Glutamatergic neuron (in vitro differentiated cells): ENCODE measurements at regions not wholly inside any gene's neighbourhood (a gene's known extent, or its start where the extent isn't known, plus 50 kb on each side); places are given as distances from the start of the nearest gene placed in this dataset.

Experiments used
- DNase-seq: peaks from one replicate; pipeline ENCODE4 v3.0.0; 2022
- H3K27ac Mint-ChIP-seq: one replicate; pipeline ENCODE4 v1.8.0; 2020; ENCODE audit warnings: mild to moderate bottlenecking, mixed read lengths, inconsistent platforms; ENCODE audit not compliant: unreplicated experiment
- H3K27me3 Mint-ChIP-seq: one replicate; pipeline ENCODE4 v1.8.0; 2020; ENCODE audit warnings: mild to moderate bottlenecking, moderate library complexity, mixed read lengths, inconsistent platforms; ENCODE audit not compliant: unreplicated experiment
- H3K36me3 Mint-ChIP-seq: one replicate; pipeline ENCODE4 v1.8.0; 2020; ENCODE audit warnings: mild to moderate bottlenecking, mixed read lengths, inconsistent platforms; ENCODE audit not compliant: unreplicated experiment
- H3K4me1 Mint-ChIP-seq: one replicate; pipeline ENCODE4 v1.8.0; 2020; ENCODE audit warnings: mild to moderate bottlenecking, low read depth, mixed read lengths, inconsistent platforms; ENCODE audit not compliant: unreplicated experiment
- H3K4me3 Mint-ChIP-seq: one replicate; pipeline ENCODE4 v1.8.0; 2020; ENCODE audit warnings: mild to moderate bottlenecking, mixed read lengths, inconsistent platforms; ENCODE audit not compliant: unreplicated experiment
- H3K9me3 Mint-ChIP-seq: one replicate; pipeline ENCODE4 v1.8.0; 2020; ENCODE audit warnings: mild to moderate bottlenecking, moderate library complexity, mixed read lengths, inconsistent platforms; ENCODE audit not compliant: unreplicated experiment
- TF ChIP-seq, protein P1 (sequence below): fragments of 200-600 bp; sonication (generic); IDR thresholded peaks from one replicate; pipeline ENCODE4 v1.5.0; 2021; ENCODE audit not compliant: partially characterized antibody, unreplicated experiment

DNA sequence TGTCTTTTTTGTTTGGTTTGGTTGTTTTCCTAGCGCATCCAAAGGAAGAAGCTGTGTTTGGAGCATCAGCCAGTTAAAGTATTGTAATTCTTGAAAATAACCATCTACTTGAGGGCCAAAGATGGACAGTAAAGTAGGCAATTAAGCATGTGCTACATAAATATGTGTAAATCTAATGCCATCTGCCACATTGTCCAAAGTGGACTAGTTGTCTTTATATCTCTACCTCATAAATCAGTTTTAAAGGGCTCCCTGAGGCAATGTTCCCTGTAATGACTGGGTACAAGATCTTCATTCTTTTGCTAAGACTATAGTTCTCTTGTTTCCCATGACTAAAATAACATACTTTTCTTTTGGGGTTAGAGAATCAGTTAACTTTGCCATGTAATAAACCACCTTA is 460.0 kb upstream of the RARB start:
- Mint-ChIP-seq H3K9me3 (no peaks in the 10 kb centered on the region), H3K4me1 (peaks cover 3% of the 10 kb centered on the region), H3K4me3 (no peak overlapping the region), H3K27me3 (no peaks in the 10 kb centered on the region), H3K36me3 (no peaks in the 10 kb centered on the region), H3K27ac (no peak overlapping the region)
- TF ChIP-seq, protein P1, sequence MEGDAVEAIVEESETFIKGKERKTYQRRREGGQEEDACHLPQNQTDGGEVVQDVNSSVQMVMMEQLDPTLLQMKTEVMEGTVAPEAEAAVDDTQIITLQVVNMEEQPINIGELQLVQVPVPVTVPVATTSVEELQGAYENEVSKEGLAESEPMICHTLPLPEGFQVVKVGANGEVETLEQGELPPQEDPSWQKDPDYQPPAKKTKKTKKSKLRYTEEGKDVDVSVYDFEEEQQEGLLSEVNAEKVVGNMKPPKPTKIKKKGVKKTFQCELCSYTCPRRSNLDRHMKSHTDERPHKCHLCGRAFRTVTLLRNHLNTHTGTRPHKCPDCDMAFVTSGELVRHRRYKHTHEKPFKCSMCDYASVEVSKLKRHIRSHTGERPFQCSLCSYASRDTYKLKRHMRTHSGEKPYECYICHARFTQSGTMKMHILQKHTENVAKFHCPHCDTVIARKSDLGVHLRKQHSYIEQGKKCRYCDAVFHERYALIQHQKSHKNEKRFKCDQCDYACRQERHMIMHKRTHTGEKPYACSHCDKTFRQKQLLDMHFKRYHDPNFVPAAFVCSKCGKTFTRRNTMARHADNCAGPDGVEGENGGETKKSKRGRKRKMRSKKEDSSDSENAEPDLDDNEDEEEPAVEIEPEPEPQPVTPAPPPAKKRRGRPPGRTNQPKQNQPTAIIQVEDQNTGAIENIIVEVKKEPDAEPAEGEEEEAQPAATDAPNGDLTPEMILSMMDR: no peak
- DNase-seq: no peak

DNA sequence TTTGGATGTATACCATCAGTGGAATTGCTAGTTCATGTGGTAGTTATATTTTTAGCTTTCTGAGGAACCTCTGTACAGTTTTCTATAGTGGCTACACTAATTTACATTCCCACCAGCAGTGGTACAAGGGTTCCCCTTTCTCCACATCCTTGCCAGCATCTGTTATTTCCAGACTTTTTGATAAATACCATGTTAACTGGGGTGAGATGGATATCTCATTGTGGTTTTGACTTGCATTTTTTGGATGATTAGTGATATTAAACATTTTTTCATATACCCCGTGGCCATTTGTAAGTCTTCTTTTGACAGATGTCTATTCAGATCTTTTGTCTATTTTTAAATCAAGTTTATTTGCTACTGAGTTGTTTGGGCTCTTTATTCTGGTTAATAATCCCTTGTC is 455.6 kb upstream of the RARB start:
- H3K27ac Mint-ChIP-seq: no peak overlapping the region
- H3K36me3 Mint-ChIP-seq: no peaks in the 10 kb centered on the region
- H3K4me3 Mint-ChIP-seq: no peak overlapping the region
- no peaks in the 10 kb centered on the region for H3K4me1 Mint-ChIP-seq
- peaks cover 2% of the 10 kb centered on the region for H3K27me3 Mint-ChIP-seq
- DNase-seq: no peak
- no peaks in the 10 kb centered on the region for H3K9me3 Mint-ChIP-seq
- TF ChIP-seq, protein P1: no peak

DNA sequence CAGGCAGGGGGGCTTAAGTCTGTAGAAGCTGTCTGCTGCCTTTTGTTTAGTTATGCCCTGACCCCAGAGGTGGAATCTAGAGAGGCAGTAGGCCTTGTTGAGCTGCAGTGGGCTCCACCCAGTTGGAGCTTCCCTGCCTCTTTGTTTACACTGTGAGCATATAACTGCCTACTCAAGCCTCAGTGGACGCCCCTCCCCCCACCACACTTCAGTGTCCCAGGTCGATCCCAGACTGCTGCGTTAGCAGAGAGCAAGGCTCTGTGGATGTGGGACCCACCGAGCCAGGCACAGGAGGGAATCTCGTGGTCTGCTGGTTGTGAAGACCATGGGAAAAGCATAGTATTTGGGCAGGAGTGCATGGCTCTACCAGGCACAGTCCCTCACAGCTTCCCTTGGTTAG is 446.8 kb upstream of the RARB start:
- H3K36me3 Mint-ChIP-seq: no peaks in the 10 kb centered on the region
- H3K9me3 Mint-ChIP-seq: peaks cover 4% of the 10 kb centered on the region
- H3K4me3 Mint-ChIP-seq: no peak overlapping the region
- DNase-seq: no peak
- TF ChIP-seq, protein P1: no peak
- H3K27ac Mint-ChIP-seq: no peak overlapping the region
- H3K4me1 Mint-ChIP-seq: peaks cover 11% of the 10 kb centered on the region
- peaks cover 2% of the 10 kb centered on the region for H3K27me3 Mint-ChIP-seq

DNA sequence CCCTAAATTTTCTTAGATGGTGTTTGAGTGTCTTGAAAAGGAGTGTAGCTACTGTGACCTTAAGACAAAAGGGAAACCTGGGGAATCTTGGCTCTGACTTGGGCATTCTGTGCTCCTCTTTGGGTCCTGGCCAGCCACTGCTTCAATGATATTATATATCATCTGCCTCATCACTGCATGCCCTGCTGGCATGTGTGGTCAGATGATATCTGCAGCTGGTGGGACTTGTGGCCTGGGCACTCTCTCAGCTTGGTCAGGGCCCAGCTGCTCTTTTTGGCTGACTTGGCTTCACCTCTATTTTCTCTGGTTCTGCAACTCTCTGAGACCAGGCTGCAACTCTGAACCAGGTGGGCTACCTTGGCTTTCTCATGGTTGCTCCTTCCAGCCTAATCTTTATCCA is 446.1 kb upstream of the RARB start:
- H3K36me3 Mint-ChIP-seq: no peaks in the 10 kb centered on the region
- peaks cover 4% of the 10 kb centered on the region for H3K9me3 Mint-ChIP-seq
- no peak for DNase-seq
- TF ChIP-seq, protein P1: no peak
- H3K27me3 Mint-ChIP-seq: peaks cover under 1% of the 10 kb centered on the region
- peaks cover 17% of the 10 kb centered on the region for H3K4me1 Mint-ChIP-seq
- H3K4me3 Mint-ChIP-seq: no peak overlapping the region
- H3K27ac Mint-ChIP-seq: no peak overlapping the region

DNA sequence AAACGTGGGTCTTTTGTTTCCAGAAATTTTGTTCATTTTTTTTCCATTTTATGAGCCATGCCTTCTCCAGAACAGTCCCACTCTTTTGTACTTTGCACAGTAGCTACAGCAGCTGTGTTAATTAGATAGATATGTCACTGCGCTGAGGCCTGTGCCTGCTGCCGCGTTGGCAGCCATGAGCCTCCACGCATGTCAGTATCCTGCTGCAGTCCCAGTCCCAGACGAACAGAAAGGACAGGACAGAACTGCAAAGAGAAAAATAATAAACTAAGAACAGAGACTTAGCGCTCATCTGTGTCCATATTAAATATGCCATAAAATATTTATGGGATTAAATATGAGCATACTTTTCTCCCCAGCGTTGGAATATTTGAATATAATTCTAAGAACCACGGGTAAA is 442.4 kb upstream of the RARB start:
- Mint-ChIP-seq H3K4me1 (peaks cover 31% of the 10 kb centered on the region), H3K27me3 (no peaks in the 10 kb centered on the region), H3K4me3 (no peak overlapping the region), H3K36me3 (no peaks in the 10 kb centered on the region), H3K9me3 (peaks cover 2% of the 10 kb centered on the region), H3K27ac (no peak overlapping the region)
- DNase-seq: no peak
- TF ChIP-seq, protein P1: no peak
